Mesothelial cell of epicardium (in vitro differentiated cells): ENCODE measurements at regions not wholly inside any gene's neighbourhood (a gene's known extent, or its start where the extent isn't known, plus 50 kb on each side); places are given as distances from the start of the nearest gene placed in this dataset.

Experiments used
- DNase-seq, 2 experiments: peaks; one replicate each; pipeline ENCODE4 v3.0.0; 2021; ENCODE audit warnings: low spot score in 2 of 2; ENCODE audit not compliant: unreplicated experiment in 2 of 2
- H3K27ac Mint-ChIP-seq: 2 replicates; pipeline ENCODE4 v1.8.0; 2021; ENCODE audit warnings: mixed read lengths
- H3K27me3 Mint-ChIP-seq: 2 replicates; pipeline ENCODE4 v1.8.0; 2021; ENCODE audit warnings: low read depth, mixed read lengths
- H3K36me3 Mint-ChIP-seq: 2 replicates; pipeline ENCODE4 v1.8.0; 2021; ENCODE audit warnings: mixed read lengths
- H3K4me1 Mint-ChIP-seq: 2 replicates; pipeline ENCODE4 v1.8.0; 2021; ENCODE audit warnings: mixed read lengths
- H3K4me3 Mint-ChIP-seq: 2 replicates; pipeline ENCODE4 v1.8.0; 2021; ENCODE audit warnings: mild to moderate bottlenecking, moderate library complexity, mixed read lengths
- H3K9me3 Mint-ChIP-seq: 2 replicates; pipeline ENCODE4 v1.8.0; 2021; ENCODE audit warnings: mixed read lengths
- CTCF ChIP-seq: fragments of 200-600 bp; sonication (generic); IDR thresholded peaks from one replicate; pipeline ENCODE4 v1.5.0; 2021; ENCODE audit warnings: antibody characterized with exemption; ENCODE audit not compliant: unreplicated experiment

- no peaks in the 10 kb centered on the region for H3K9me3 Mint-ChIP-seq
- TF ChIP-seq CTCF = no peak
- DNase-seq = no peak
- H3K36me3 Mint-ChIP-seq = no peaks in the 10 kb centered on the region
- peaks cover 30% of the 10 kb centered on the region for H3K27me3 Mint-ChIP-seq
- no peak overlapping the region for H3K4me3 Mint-ChIP-seq
- H3K4me1 Mint-ChIP-seq = no peaks in the 10 kb centered on the region
- H3K27ac Mint-ChIP-seq = no peak overlapping the region
Observed at GRCh38 chr13:95477187-95477586, 75.3 kb upstream of the CLDN10 start.

GRCh38 chr13:95479731-95480130 is 72.8 kb upstream of the CLDN10 start:
- TF ChIP-seq CTCF = no peak
- Mint-ChIP-seq H3K4me1 (no peaks in the 10 kb centered on the region), H3K9me3 (no peaks in the 10 kb centered on the region), H3K27ac (no peak overlapping the region), H3K27me3 (peaks cover 30% of the 10 kb centered on the region), H3K4me3 (no peak overlapping the region), H3K36me3 (no peaks in the 10 kb centered on the region)
- DNase-seq = no peak

GRCh38 chr13:95480131-95480545 is 72.4 kb upstream of the CLDN10 start:
- Mint-ChIP-seq H3K27ac (no peak overlapping the region), H3K36me3 (no peaks in the 10 kb centered on the region), H3K9me3 (no peaks in the 10 kb centered on the region), H3K27me3 (peaks cover 30% of the 10 kb centered on the region), H3K4me1 (no peaks in the 10 kb centered on the region), H3K4me3 (no peak overlapping the region)
- TF ChIP-seq CTCF = no peak
- no peak for DNase-seq

GRCh38 chr13:95480791-95481780 is 71.4 kb upstream of the CLDN10 start:
- Mint-ChIP-seq H3K36me3 (no peaks in the 10 kb centered on the region), H3K4me3 (no peak overlapping the region), H3K27me3 (peaks cover 25% of the 10 kb centered on the region), H3K4me1 (peaks cover 2% of the 10 kb centered on the region), H3K27ac (no peak overlapping the region), H3K9me3 (no peaks in the 10 kb centered on the region)
- DNase-seq = no peak
- TF ChIP-seq CTCF = no peak

GRCh38 chr13:95484052-95484451 is 68.5 kb upstream of the CLDN10 start:
- Mint-ChIP-seq H3K9me3 (no peaks in the 10 kb centered on the region), H3K27ac (no peak overlapping the region), H3K36me3 (no peaks in the 10 kb centered on the region), H3K4me1 (peaks cover 2% of the 10 kb centered on the region), H3K4me3 (no peak overlapping the region), H3K27me3 (peaks cover 8% of the 10 kb centered on the region)
- no peak for DNase-seq
- no peak for TF ChIP-seq CTCF
